GM21529 (cell line): ENCODE measurements at regions not wholly inside any gene's neighbourhood (a gene's known extent, or its start where the extent isn't known, plus 50 kb on each side); places are given as distances from the start of the nearest gene placed in this dataset.

Source experiments
- ATAC-seq: cut with Tn5 transposase; IDR thresholded peaks from one replicate; pipeline ENCODE4 v1.9.1; 2021; ENCODE audit not compliant: unreplicated experiment

DNA sequence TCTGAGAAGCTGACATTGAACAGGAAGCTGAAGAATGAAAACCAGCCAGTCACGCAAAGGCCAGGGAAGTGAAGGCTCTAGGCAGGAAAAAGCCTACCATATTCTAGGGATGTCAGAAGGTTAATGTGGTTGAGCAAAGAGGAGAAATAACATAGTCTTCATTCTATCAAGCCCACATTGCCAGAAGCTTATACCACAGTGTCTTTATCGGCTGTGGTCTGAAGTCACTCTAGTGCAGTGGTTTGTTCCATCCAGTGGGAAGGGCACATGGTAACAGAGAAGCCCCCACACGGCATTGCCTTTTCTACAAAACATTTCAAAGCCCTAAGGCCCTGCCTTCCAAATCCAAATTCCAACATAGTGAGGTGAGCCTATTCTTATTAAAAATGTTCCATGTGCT is 311.3 kb downstream of the TNS1 start:
- ATAC-seq, result no peak

DNA sequence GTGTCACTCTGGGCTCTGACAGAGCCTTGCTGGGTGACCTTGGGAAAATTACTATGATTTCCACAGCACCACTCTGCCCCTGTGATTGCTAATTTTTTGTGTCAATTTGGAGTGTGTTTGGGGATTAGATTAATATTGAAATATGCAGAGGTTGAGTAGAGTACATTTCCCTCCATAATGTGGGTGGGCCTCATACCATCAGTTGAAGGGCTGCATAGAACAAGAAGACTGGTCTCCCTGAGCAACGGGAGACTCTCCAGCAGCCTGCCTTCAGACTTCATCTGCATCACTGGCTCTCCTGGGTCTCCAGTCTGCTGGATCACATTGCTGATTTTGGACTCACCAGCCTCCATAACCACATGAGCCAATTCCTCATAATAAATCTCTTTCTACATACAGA is 313.7 kb downstream of the TNS1 start:
- ATAC-seq, result no peak

DNA sequence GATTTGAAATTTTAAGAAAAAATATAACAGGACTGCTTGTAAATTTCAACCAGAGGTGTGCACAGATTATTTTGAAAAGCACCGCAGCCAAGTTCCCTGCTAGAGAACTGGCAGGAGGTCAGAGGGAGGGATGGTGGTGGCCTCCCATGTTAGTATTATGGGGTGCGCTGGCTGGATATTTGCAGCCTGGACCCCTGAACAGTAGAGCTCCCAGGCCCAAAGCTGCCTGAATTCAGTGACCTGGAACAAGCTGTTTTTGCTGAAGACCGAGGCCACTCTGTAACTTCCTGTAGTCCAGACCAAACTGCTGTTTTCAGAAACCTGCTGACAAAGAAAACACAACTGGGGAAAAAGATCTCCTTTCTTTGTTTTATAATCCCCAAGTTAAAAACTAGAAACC is 314.3 kb downstream of the TNS1 start:
- no peak for ATAC-seq

DNA sequence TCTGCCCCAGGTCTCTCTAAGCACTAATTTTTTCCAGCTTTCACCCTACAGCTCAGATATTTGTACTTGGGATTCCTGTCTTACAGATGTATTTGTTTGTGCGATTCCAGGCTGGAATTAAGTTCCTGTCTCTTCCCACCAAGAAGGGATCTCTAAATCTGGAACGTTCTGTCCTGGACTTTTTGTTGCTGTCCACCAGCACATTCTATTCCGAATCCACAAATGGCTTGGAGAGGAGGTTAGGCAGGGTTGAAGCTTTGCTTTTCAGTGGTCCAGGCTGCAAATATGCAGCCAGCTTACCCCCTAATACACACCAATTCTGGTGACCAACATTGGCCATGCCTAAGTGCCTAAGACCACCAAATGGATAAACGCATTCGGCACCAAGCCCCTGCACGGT is 315.0 kb downstream of the TNS1 start:
- ATAC-seq, result no peak

DNA sequence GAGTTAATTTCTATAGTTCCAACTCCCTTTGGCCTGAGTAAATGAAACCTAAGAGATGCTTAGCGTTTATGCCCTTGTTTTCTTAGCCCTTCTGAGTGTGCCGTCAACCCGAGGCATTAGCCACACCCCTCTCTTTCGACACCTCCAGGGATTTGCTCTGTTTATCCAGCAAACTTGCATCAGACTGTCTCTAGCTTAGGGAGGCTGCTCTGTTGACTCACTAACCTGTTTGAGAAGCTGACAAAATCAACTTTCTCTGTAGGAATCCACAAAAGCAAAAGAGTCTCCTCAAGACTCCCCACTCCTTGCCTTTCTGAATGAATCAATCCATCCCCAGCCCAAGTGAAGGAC is 317.6 kb downstream of the TNS1 start:
- ATAC-seq, result no peak

DNA sequence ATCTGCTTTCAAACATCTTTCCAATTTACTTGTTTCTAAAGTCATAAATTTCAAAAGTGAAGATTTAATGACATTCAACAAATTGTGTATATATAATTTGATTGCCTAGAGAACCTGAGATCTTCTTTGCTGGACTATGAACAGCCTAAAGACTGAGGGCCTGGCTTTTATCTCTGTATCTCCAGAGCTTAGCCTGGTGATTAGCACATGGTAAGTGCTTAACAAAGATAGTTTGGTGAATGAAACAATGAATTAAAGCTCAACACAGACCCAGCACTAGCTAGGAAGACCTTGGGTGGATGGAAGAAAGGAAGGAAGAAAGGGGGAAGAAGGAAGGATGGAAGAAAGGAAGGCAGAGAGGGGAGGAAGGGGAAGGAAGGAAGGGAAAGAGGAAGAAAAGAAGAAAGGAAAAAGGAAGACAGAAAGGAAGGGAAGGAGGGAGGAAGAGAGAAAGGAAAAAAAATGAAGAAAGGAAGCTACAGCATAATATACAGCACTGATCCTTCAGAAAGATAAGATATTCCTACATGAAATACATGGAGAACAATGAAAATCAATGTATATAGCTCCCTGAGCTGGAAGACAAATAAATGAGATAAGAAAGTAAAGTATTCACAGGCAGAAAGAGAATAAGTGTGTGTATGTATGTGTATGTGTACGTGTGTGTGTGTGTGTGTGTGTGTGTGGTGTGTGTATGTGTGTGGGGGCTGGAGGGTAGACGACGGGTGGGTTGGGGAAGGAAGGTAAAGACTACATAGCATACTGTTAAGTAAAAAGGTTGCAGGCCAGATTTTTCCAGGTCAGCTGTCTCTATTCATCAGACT is 318.2 kb downstream of the TNS1 start:
- no peak for ATAC-seq

DNA sequence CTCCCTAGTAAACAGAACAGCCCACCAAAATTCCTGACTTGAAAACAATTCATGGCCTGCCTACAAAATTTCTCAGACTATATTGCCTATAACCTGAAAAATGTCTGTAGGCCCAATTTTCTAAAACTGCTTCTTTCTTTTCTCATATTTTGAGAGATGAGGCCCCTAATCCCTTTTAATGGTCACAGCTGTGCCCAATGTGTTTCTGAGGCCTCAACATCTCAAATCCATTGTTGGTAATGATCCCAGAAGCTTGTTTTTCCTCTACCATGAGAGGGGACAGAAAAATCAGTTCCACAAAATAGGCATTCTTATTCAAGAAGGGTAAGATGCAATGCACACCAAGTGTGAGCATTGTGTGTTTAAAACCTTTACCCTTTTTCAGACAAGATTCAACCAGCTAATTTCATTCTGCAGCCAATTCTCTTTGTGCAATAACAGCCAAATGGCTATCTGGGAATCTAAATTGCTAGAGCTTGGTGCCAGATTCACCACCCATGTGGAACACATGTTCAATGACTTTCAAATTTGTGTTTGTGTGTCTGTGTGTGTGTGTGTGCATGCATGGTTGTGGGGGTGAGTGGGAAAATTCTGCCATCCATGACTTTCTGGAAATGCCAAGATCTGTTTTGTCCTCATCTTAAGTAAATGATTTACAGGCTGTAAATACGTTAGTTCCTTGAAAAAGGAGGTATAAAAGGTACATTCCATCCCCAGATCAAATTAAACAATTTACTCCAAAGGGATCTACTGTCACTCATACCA is 319.5 kb downstream of the TNS1 start:
- ATAC-seq, result no peak

DNA sequence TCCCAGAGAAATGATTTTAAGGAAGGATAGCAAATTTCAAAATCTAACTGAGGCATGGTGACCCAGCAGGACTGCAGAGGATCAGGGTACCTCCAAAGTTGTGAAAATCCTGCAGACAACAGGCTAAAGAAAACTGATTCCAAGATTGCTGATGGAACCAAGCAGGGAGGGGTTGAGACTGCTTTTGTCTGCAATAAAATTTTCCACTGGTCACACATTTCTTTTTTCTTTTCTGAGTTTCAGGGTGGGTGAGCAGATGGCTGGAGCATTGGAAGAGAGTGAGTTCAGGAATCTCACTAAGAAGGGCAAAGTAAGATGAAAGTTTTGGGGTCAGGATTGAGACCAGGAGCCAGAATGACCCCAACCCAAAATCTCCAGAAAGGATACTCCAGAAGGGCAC is 321.0 kb downstream of the TNS1 start:
- ATAC-seq, result no peak

DNA sequence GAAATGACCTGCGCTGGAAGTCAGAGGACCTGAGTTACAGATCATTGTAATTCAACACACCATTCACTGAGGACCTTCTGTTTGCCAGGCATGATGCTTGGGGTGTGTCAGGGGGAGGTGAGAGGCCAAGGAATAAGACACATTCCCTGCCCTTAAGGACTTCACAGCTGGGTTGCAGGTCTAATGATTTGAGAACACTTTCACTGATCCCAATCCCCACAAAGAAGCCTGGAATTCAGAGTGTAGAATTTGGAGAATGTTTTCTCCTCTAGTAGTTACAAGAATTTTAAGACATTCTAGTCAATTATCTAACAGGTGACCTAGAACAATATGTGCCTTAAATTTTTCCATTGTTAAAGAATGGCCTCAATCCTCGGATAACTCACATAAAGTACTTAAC is 322.4 kb downstream of the TNS1 start:
- ATAC-seq, result no peak

DNA sequence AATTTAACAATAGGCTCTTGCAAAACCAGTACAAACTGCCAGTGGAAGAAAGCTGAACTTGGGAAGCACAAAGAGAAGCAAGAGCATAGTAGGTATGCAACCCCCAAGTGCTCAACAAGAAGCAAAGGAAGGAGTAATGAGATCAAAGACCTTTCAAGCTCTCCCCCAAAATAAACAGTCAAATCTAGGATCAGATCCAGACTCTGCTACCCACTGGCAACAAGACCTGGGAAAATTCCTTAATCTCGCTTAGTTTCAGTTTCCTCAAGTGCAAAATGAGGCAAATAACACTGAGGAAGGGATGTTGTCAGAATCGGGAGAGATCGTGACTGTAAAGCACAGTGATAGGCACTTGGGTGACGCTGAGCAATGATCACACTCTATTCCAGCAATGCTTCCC is 329.2 kb downstream of the TNS1 start:
- ATAC-seq, result no peak

DNA sequence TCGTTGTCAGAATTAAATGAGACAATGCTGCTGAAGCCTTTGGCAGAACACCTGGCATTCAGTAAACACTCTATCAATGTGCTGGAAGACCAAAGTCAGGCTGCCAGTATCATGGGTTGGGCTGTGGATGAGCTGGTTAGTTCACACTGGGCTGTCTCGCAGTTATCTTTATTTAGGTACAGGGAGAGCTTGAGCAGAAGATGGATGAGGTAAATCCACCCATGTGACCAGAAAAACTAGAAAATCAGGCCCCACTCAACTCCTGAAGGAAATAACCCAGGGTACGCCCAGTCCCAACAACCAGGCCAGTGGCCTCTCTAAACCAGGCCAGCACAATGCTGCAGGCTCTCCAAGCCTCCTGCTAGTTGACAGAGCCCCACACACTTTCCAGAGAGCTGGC is 330.3 kb downstream of the TNS1 start:
- ATAC-seq, result no peak

DNA sequence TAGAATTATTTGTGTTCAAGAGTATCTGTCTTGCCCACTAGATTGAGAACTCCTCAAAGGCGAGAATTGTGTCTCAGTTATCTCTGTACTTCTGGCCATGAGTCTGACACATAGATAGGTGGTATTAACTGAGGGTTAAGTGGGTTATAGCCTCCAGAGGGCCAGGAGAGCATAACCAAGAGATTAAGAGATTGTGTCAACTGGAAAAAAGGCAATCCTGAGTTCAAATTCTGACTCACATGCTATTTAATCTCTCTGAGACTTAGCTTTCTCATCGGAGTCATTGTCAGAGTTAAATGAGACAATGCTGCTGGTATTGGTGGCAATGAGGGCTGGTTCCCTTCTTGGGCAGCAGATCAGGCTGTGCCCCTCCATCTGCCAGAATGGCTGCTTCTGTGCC is 330.9 kb downstream of the TNS1 start:
- no peak for ATAC-seq

DNA sequence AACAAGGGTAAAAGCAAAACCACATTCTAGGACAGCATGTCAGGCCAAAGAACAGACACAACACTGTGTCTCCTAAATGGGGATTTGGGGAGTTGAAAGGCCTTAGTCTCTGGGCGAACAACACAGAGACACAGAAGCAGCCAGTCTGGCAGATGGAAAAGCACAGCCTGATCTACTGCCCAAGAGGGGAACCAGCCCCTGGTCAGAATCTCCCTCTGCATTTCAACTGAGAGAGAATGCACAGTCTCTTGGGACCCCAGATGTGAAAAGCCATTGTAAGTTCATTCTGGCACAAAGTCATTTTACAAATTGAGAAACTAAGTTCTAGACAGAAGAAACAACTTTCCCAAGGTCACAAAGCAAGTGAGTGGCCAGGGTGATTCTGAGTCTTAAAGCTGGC is 331.7 kb downstream of the TNS1 start:
- no peak for ATAC-seq

DNA sequence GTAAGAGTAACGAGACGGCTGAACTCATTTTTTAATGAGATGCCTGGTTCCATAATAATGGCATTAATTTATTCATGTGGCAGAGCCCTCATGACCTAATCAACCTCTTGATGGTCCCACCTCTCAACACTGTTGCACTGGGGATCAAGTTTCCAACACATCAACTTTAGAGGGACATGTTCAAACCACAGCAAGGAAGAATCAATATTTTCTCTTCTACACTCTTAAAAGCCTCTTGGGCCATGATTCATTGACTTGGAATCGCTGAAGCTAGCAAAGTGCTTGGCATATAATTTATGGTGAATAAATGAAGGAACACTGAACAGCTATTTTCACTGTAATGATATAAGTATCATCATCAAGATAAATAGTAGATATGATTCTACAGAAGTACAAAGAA is 333.0 kb downstream of the TNS1 start:
- ATAC-seq, result no peak

DNA sequence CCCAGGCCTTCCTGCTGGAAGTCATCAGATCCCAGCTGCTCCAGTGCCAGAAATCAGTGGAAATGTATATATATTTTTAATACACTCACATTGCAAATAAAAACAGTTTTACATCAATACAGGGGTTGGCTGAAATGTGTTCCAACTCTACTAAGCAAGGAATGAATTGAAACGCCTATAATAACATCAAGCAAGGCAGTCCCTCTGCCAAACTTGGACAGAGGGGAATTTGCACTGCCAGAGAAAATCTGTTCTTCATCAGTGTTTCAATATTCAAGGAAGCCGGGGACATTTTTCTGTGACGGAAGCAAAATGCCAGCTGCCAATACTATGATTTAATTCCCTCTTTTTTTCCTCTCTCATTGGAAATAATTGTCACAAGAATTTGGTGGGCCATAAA is 335.3 kb downstream of the TNS1 start:
- ATAC-seq, result no peak

DNA sequence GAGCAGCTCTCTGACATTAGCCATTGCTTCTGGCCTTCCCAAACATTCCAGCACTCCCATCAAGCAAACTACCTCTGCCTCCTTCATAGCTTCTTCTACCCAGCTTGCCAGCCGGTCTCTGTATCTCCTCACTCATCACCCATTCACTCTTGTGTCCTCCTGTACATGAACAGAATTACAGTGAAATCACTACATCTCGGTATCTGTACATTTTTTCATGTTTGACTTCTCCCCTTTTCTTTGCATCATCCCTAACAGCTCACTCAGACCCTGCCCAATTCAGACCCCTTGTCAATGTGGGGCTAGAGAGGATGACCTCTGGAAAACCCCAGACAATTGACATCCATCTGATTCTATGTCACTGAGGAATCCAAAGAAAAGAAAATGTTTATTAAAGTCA is 335.8 kb downstream of the TNS1 start:
- ATAC-seq, result no peak

DNA sequence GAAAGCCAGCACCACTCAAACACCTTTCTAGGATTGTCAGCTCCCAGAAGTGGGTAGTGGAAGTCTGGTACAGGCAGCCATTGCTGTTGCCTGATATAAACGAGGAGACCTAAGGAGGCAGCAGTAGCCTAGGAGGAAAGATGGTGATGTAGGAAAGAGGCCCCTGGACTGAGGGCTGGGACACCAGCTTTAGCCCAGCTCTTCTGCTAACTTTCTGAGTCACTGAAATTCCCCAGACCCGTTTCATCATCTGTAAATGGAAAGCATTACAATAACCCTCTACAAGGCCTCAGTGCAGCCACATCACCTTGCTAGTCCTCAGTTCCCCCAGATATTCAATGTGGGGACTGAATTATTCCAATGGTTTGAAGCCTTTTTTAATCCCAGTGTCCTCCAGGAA is 336.5 kb downstream of the TNS1 start:
- no peak for ATAC-seq

DNA sequence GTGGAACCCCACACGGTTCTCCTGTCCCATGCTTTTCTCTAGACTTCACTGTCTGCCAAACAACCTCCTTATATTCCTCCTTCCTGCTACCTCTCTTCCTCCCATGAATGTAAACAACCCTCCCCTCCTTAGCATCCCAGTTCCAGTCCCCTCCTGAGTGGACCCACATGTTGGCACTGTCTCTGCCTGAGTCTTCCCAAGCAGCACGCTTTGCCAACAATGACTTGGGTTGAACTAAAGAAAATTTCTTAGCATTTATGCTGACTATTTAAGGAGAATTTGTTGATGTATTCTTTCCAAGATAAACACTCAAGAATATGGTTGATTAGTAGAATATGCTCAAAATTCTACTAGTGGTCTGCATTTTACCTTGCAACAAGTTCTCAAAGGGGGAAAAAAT is 338.0 kb downstream of the TNS1 start:
- no peak for ATAC-seq

DNA sequence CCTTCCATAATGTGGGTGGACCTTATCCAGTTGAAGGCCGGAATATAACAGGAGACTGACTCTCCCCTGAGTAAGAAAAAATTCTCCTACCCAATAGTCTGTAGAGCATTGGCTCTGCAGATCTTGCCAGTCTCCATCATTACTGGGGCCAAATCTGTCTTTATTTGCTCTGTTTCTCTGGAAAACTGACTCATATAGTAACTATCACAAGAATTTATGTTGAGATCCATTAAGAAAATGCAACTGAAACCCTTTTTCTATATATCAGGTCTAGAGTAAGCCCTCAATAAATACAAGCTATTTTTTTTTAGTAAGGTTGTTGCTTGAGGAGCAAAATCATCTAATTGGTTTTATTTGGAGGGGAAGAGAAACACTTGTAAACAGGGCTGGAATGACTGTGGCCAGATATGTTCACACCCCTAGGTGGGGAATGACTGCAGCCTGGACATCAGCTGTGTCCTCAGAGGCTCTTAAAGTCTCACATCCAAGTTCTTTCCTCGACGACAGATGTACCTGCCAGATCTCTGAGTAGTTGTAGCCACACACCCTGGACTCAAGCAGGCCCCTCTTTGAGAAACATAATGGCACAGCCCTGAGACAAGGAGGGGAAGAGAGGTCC is 339.7 kb downstream of the TNS1 start:
- ATAC-seq, result no peak

DNA sequence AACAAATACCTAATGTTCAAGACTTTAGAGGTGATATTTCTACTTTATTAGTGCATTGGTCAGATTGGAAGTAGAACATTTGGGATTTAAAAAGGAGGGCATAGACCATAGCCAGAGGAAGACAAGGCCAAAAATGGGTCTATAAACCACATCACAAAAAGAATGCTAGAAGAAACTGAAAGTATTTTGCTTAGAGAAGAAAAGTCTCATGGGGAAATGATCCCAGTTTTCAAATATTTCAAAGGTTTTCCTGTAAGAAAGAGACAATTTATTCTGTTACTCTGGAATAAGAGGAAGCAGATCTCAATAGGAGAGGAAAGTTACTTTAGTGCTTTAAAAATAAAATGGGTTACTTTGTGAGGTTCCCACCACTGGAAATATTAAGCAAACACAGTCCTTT is 341.4 kb downstream of the TNS1 start:
- ATAC-seq, result no peak

DNA sequence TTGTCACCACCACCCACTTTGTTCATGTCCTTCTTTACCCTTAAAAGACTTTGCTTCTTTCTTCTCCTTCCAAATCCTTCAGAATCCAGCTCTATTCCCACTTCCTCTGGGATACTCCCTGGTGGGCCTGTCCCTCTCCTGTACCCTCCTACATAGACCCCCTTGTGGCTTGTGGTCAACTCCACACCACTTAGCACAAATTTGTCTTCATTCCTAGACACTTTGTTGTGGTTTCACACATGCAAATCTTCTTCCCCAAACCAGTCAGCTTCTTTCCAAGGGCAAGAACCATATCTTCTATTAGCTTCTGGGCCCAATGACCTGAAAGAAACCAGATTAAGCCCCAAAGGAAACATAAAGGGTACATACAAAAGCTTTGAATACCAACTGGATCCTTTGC is 342.4 kb downstream of the TNS1 start:
- no peak for ATAC-seq

DNA sequence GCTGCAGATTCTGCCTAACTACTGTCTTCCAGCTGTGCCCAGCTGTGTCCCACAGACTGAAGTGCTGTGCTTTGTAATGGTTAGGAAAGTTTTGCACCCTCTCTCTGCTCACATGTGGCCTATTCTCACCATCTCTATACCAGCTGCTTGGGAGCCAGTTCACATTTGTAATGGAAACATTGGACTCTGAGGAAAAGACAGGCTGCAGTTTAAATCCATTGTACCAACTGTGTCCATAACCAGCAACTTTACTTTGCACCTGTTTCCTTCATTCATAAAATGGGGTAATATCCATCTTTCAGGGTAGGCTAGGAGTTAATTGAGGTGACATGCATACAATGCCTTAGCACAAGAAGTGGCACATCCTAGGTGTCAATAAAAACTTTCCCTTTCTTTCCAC is 344.0 kb downstream of the TNS1 start:
- ATAC-seq, result no peak
